Neural cell (in vitro differentiated cells): ENCODE measurements at regions not wholly inside any gene's neighbourhood (a gene's known extent, or its start where the extent isn't known, plus 50 kb on each side); places are given as distances from the start of the nearest gene placed in this dataset.

Experiments used
- H2AFZ ChIP-seq: fragments of 200-600, 300-800 bp; sonication (generic), shearing (Covaris generic); 2 replicates; pipeline ENCODE4 v1.6.0; 2014; ENCODE audit warnings: low read depth, mild to moderate bottlenecking, antibody characterized with exemption, low read length, moderate library complexity
- H3F3A ChIP-seq: fragments of 200-600 bp; shearing (Covaris generic); 2 replicates; pipeline ENCODE4 v1.6.1; 2016; ENCODE audit warnings: mild to moderate bottlenecking, moderate library complexity, mixed read lengths, antibody characterized with exemption, low read length; ENCODE audit not compliant: insufficient read depth, poor library complexity, severe bottlenecking
- H3K27ac ChIP-seq: fragments of 200-600, 300-800 bp; sonication (generic), shearing (Covaris generic); 2 replicates; pipeline ENCODE4 v1.5.1; 2014; ENCODE audit warnings: mild to moderate bottlenecking, low read length, moderate library complexity
- H3K27me3 ChIP-seq: fragments of 300-800, 200-600 bp; sonication (generic), shearing (Covaris generic); 2 replicates; pipeline ENCODE4 v1.6.0; 2014; ENCODE audit warnings: mild to moderate bottlenecking, low read depth, low read length, moderate library complexity; ENCODE audit not compliant: insufficient read depth
- H3K36me3 ChIP-seq: fragments of 300-800, 200-600 bp; sonication (generic), shearing (Covaris generic); 2 replicates; pipeline ENCODE4 v1.5.1; 2014; ENCODE audit warnings: mild to moderate bottlenecking, antibody characterized with exemption, low read length, moderate library complexity; ENCODE audit not compliant: insufficient read depth
- H3K4me2 ChIP-seq: fragments of 300-800, 200-600 bp; sonication (generic), shearing (Covaris generic); 2 replicates; pipeline ENCODE4 v1.6.0; 2014; ENCODE audit warnings: mild to moderate bottlenecking, low read length
- H3K4me3 ChIP-seq: fragments of 300-800, 200-600 bp; sonication (generic), shearing (Covaris generic); 2 replicates; pipeline ENCODE4 v1.5.1; 2014; ENCODE audit warnings: mild to moderate bottlenecking, low read length, moderate library complexity
- H3K79me2 ChIP-seq: fragments of 200-600 bp; shearing (Covaris generic); replicated peaks from 2 replicates; pipeline ENCODE4 v1.6.0; 2014; ENCODE audit warnings: mild to moderate bottlenecking, low read length, moderate library complexity; ENCODE audit not compliant: insufficient read depth
- H3K9ac ChIP-seq: fragments of 300-800, 200-600 bp; sonication (generic), shearing (Covaris generic); 2 replicates; pipeline ENCODE4 v1.6.1; 2016; ENCODE audit warnings: mild to moderate bottlenecking, low read length, mixed read lengths
- H3K9me2 ChIP-seq: fragments of 200-600 bp; shearing (Covaris generic); 2 replicates; pipeline ENCODE4 v1.6.1; 2016; ENCODE audit warnings: mild to moderate bottlenecking, low read length, mixed read lengths; ENCODE audit not compliant: insufficient read depth
- H3K9me3 ChIP-seq: fragments of 200-600, 300-800 bp; sonication (generic), shearing (Covaris generic); 2 replicates; pipeline ENCODE4 v1.6.1; 2016; ENCODE audit warnings: mild to moderate bottlenecking, mixed run types, low read length, moderate library complexity, mixed read lengths
- H4K20me1 ChIP-seq: fragments of 200-600 bp; shearing (Covaris generic); 2 replicates; pipeline ENCODE4 v1.6.1; 2016; ENCODE audit warnings: mild to moderate bottlenecking, mixed run types; ENCODE audit not compliant: insufficient read depth
- CTCF ChIP-seq: fragments of 450-650 bp; IDR thresholded peaks from 2 replicates; pipeline ENCODE4 v1.5.1; 2014; ENCODE audit warnings: antibody characterized with exemption, mild to moderate bottlenecking, moderate library complexity; ENCODE audit not compliant: poor library complexity, severe bottlenecking
- EP300 ChIP-seq: fragments of 450-650 bp; conservative IDR thresholded peaks from 2 replicates; pipeline ENCODE4 v1.6.1; 2014; ENCODE audit warnings: antibody characterized with exemption, mild to moderate bottlenecking, moderate library complexity; ENCODE audit not compliant: poor library complexity, severe bottlenecking
- EZH2 ChIP-seq: fragments of 200-600, 300-800 bp; shearing (Covaris generic), sonication (generic); IDR thresholded peaks from 2 replicates; pipeline ENCODE4 v1.6.1; 2014; ENCODE audit warnings: antibody characterized with exemption, low read length, borderline replicate concordance, mild to moderate bottlenecking; ENCODE audit not compliant: insufficient read depth, poor library complexity, severe bottlenecking
- MXI1 ChIP-seq: fragments of 450-650 bp; conservative IDR thresholded peaks from 2 replicates; pipeline ENCODE4 v1.6.1; 2014; ENCODE audit warnings: antibody characterized with exemption, mild to moderate bottlenecking; ENCODE audit not compliant: poor library complexity, severe bottlenecking
- POLR2AphosphoS5 ChIP-seq: IDR thresholded peaks from 2 replicates; pipeline ENCODE4 v1.6.1; 2012
- RAD21 ChIP-seq: fragments of 450-650 bp; conservative IDR thresholded peaks from 2 replicates; pipeline ENCODE4 v1.6.1; 2014; ENCODE audit warnings: antibody characterized with exemption, mild to moderate bottlenecking, moderate library complexity
- REST ChIP-seq: IDR thresholded peaks from 2 replicates; pipeline ENCODE4 v1.6.1; 2012; ENCODE audit warnings: borderline replicate concordance
- SMC3 ChIP-seq: fragments of 450-650 bp; conservative IDR thresholded peaks from 2 replicates; pipeline ENCODE4 v1.6.1; 2014; ENCODE audit warnings: antibody characterized with exemption, mild to moderate bottlenecking, moderate library complexity; ENCODE audit not compliant: poor library complexity
- TAF1 ChIP-seq: IDR thresholded peaks from 2 replicates; pipeline ENCODE4 v1.6.1; 2012; ENCODE audit warnings: low read depth

GRCh38 chr10:61319386-61320256 is 133.6 kb downstream of the TMEM26 start:
- Histone ChIP-seq H3K9me2 (no peaks in the 10 kb centered on the region), H3K27me3 (no peaks in the 10 kb centered on the region), H3K9me3 (no peaks in the 10 kb centered on the region), H3F3A (no peaks in the 10 kb centered on the region), H3K4me3 (no peak overlapping the region), H3K36me3 (no peaks in the 10 kb centered on the region), H3K4me2 (no peak overlapping the region), H3K27ac (no peak overlapping the region), H3K79me2 (no peaks in the 10 kb centered on the region), H2AFZ (no peak overlapping the region), H4K20me1 (no peaks in the 10 kb centered on the region), H3K9ac (no peak overlapping the region)
- TF ChIP-seq RAD21 (no peak), REST (no peak), SMC3 (no peak), EP300 (no peak), CTCF (no peak), TAF1 (no peak), POLR2AphosphoS5 (no peak), MXI1 (no peak), EZH2 (no peak)

- Histone ChIP-seq H3K4me2 (no peak overlapping the region), H3F3A (no peaks in the 10 kb centered on the region), H3K36me3 (no peaks in the 10 kb centered on the region), H3K27me3 (no peaks in the 10 kb centered on the region), H3K27ac (no peak overlapping the region), H4K20me1 (no peaks in the 10 kb centered on the region), H3K9me2 (no peaks in the 10 kb centered on the region), H3K9ac (no peak overlapping the region), H3K4me3 (no peak overlapping the region), H2AFZ (no peak overlapping the region), H3K9me3 (no peaks in the 10 kb centered on the region), H3K79me2 (no peaks in the 10 kb centered on the region)
- no peak for TF ChIP-seq SMC3
- TF ChIP-seq TAF1, result no peak
- no peak for TF ChIP-seq MXI1
- TF ChIP-seq POLR2AphosphoS5, result no peak
- TF ChIP-seq EZH2, result no peak
- no peak for TF ChIP-seq REST
- TF ChIP-seq CTCF, result no peak
Observed at GRCh38 chr10:61318429-61318828, 134.8 kb downstream of the TMEM26 start.
